ENCODE measurements at regions not wholly inside any gene's neighbourhood (a gene's known extent, or its start where the extent isn't known, plus 50 kb on each side); places are given as distances from the start of the nearest gene placed in this dataset.

- TF ChIP-seq FOXP4 (CRISPR knock-in tag; IDR thresholded peaks at IDR 0.05) = no peak
- no peak for TF ChIP-seq HNRNPL (IDR thresholded peaks at IDR 0.05; ENCODE audit: low read depth, low read length)
- no peak for TF ChIP-seq DPF2 (CRISPR knock-in tag; IDR thresholded peaks at IDR 0.05; ENCODE audit: borderline replicate concordance, low read depth)
- no peak for TF ChIP-seq AKAP8 (CRISPR knock-in tag; IDR thresholded peaks at IDR 0.05)
- no peak for TF ChIP-seq ETS1 (CRISPR knock-in tag; IDR thresholded peaks at IDR 0.05)
These were observed 176.5 kb upstream of the FBN2 start (continued) for GRCh38 chr5:128714551-128714950.

GRCh38 chr5:128722551-128722950 is 184.5 kb upstream of the FBN2 start:
- Histone ChIP-seq H3K4me3 (replicated peaks in 1 of 3; ENCODE audit: insufficient read depth in 1 of 3, low read depth in 2 of 3, low read length in 3 of 3) (no peak overlapping the region), H3K9me3 (ENCODE audit: low read length) (peaks cover 5% of the 10 kb centered on the region; the same call in 1 of the 2 replicates), H3K27ac (ENCODE audit: extremely low read length, insufficient read depth, low read length) (no peak overlapping the region), H2AFZ (ENCODE audit: low read length) (no peak overlapping the region), H3K4me1 (ENCODE audit: insufficient read depth, low read length) (no peaks in the 10 kb centered on the region), H3K27me3 (ENCODE audit: control insufficient read depth in 1 of 2, insufficient read depth in 2 of 2, low read length in 2 of 2) (no peaks in the 10 kb centered on the region), H3K36me3 (replicated peaks in 1 of 2; ENCODE audit: control insufficient read depth in 1 of 2, insufficient read depth in 2 of 2, low read length in 2 of 2) (no peaks in the 10 kb centered on the region), H3K4me2 (ENCODE audit: low read depth, low read length) (no peak overlapping the region), H3K9ac (ENCODE audit: insufficient read depth, low read depth, low read length) (no peak overlapping the region), H3K79me2 (ENCODE audit: insufficient read depth, low read length) (no peaks in the 10 kb centered on the region), H4K20me1 (ENCODE audit: insufficient read depth, low read length) (no peaks in the 10 kb centered on the region)
- in situ Hi-C loops (cut with HindIII; ENCODE audit: extremely low pct_ligation_motif_present, low pct_unique_long_range_greater_than_20kb) = no loop called here
- ChIA-PET CTCF (ENCODE audit: low intra/inter-chr PET ratio, low total read pairs) (no interaction called here), POLR2A (no interaction called here)
- BruUV-seq (replicated peaks) = no TSS peak
- DNase-seq (ENCODE audit: low spot score) (no peak), FAIRE-seq (no peak), ATAC-seq (no peak)
- WGBS (ENCODE audit: low lambda C conversion rate) = 12% methylated on average over 1 of the region's 1 CpG
- intact Hi-C loops (cut with micrococcal nuclease; ENCODE audit: unreplicated experiment) = no loop called here
- TF ChIP-seq YY1 (IDR thresholded peaks at IDR 0.05; ENCODE audit: insufficient read depth, insufficient replicate concordance, low read depth, low read length) = no peak
- no peak for TF ChIP-seq MLLT10 (CRISPR knock-in tag; IDR thresholded peaks at IDR 0.05)
- TF ChIP-seq LBX2 (CRISPR knock-in tag; IDR thresholded peaks at IDR 0.05; ENCODE audit: borderline replicate concordance) = no peak
- TF ChIP-seq ZNF572 (CRISPR knock-in tag; IDR thresholded peaks at IDR 0.05) = no peak
- no peak for TF ChIP-seq ZFP1 (CRISPR knock-in tag; IDR thresholded peaks at IDR 0.05)
- no peak for TF ChIP-seq TEF (CRISPR knock-in tag; IDR thresholded peaks at IDR 0.05)
- TF ChIP-seq CSRNP1 (CRISPR knock-in tag; IDR thresholded peaks at IDR 0.05) = no peak
- TF ChIP-seq ZNF34 (CRISPR knock-in tag; IDR thresholded peaks at IDR 0.05; ENCODE audit: borderline replicate concordance) = no peak
- TF ChIP-seq ZFP91 (CRISPR knock-in tag; IDR thresholded peaks at IDR 0.05; ENCODE audit: borderline replicate concordance) = no peak
- no peak for TF ChIP-seq ZNF546 (CRISPR knock-in tag; conservative IDR thresholded peaks at IDR 0.05)
- no peak for TF ChIP-seq TCF12 (IDR thresholded peaks at IDR 0.05)
- TF ChIP-seq TCF12 (CRISPR knock-in tag; IDR thresholded peaks at IDR 0.05) = no peak

Data from HepG2 (cell line).